Naive B cell (primary cell): ENCODE measurements at regions not wholly inside any gene's neighbourhood (a gene's known extent, or its start where the extent isn't known, plus 50 kb on each side); places are given as distances from the start of the nearest gene placed in this dataset.
"Not testable (repeated sequence)": the region's sequence is repeated elsewhere in the genome, so short reads cannot be mapped to it uniquely, and the experiment has no call there.

Experiments used
- ATAC-seq, 2 donors: fragments of 150-1000 bp; cut with Tn5 transposase; 2 replicates each; pipeline ENCODE4 v1.10.0; 2021; ENCODE audit warnings: low read depth in 2 of 2, mild to moderate bottlenecking in 2 of 2, moderate library complexity in 2 of 2
- DNase-seq: peaks from one replicate; pipeline ENCODE4 v3.0.0; 2022
- H3K27ac Mint-ChIP-seq, 6 donors: one replicate each; pipeline ENCODE4 v1.8.0; 2020 to 2022; ENCODE audit warnings: mild to moderate bottlenecking in 6 of 6, mixed read lengths in 6 of 6, moderate library complexity in 5 of 6, inconsistent platforms in 2 of 6
- H3K27me3 Mint-ChIP-seq, 3 donors: one replicate each; pipeline ENCODE4 v1.8.0; 2021 to 2022; ENCODE audit warnings: mixed read lengths in 3 of 3, mild to moderate bottlenecking in 1 of 3
- H3K36me3 Mint-ChIP-seq, 2 donors: one replicate each; pipeline ENCODE4 v1.8.0; 2020 to 2022; ENCODE audit warnings: mixed read lengths in 2 of 2, inconsistent platforms in 1 of 2, mild to moderate bottlenecking in 1 of 2
- H3K4me1 Mint-ChIP-seq, 3 donors: one replicate each; pipeline ENCODE4 v1.8.0; 2020 to 2022; ENCODE audit warnings: mixed read lengths in 3 of 3, inconsistent platforms in 1 of 3, mild to moderate bottlenecking in 1 of 3, moderate library complexity in 1 of 3
- H3K4me3 Mint-ChIP-seq, 8 donors: one replicate each; pipeline ENCODE4 v1.8.0; 2020 to 2022; ENCODE audit warnings: mild to moderate bottlenecking in 8 of 8, mixed read lengths in 8 of 8, moderate library complexity in 8 of 8, inconsistent platforms in 2 of 8
- H3K9me3 Mint-ChIP-seq, 7 donors: one replicate each; pipeline ENCODE4 v1.8.0; 2020 to 2022; ENCODE audit warnings: mixed read lengths in 7 of 7, mild to moderate bottlenecking in 5 of 7, inconsistent platforms in 2 of 7, moderate library complexity in 1 of 7

- not testable (repeated sequence) for ATAC-seq, H3K4me3 Mint-ChIP-seq, H3K9me3 Mint-ChIP-seq, H3K27me3 Mint-ChIP-seq, DNase-seq, H3K36me3 Mint-ChIP-seq
- Mint-ChIP-seq H3K27ac (peak overlapping the region in 1 of 6 donors; percentile 47), H3K4me1 (peaks cover 0 to 11% (median 7%) of the 10 kb centered on the region in 3 donors)
Measured at GRCh38 chr3:31101285-31101684, 206.8 kb upstream of the GADL1 start.

DNA sequence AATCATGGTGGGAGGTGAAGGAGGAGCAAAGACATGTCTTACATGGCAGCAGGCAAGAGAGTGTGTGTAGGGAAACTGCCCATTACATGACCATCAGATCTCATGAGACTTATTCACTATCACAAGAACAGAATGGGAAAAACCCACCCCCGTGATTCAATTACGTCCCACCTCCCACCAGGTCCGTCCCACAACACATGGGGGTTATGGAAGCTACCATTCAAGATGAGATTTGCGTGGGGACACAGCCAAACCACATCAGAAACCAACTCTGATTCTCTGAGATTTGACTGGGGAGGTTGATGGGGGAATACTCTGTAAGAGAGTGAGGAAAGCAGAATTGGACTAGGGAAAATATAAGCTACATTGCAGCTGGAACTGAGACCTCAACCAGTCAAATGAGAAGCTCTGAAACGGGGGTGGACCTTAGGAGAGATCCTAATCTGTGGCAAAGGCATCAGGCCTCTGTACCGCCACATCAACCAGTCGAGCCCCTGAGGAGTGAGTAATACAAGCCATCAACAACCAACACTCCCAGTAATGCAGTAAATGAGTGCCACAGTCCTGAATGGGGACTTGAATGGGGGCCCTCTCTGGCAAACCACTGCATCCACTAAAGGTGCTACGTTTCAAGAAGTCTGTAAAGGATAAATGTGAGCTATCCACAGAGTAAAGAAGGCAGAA lies 207.9 kb upstream of the GADL1 start:
- DNase-seq (no peak), ATAC-seq (no peak)
- peaks cover 0 to 3% (median 0%) of the 10 kb centered on the region in 7 donors for H3K9me3 Mint-ChIP-seq
- no peaks in the 10 kb centered on the region for H3K27me3 Mint-ChIP-seq
- no peak overlapping the region for H3K4me3 Mint-ChIP-seq
- peaks cover 0 to 2% (median under 1%) of the 10 kb centered on the region in 3 donors for H3K4me1 Mint-ChIP-seq
- no peaks in the 10 kb centered on the region for H3K36me3 Mint-ChIP-seq
- peak overlapping the region in 1 of 6 donors; percentile 12 for H3K27ac Mint-ChIP-seq

DNA sequence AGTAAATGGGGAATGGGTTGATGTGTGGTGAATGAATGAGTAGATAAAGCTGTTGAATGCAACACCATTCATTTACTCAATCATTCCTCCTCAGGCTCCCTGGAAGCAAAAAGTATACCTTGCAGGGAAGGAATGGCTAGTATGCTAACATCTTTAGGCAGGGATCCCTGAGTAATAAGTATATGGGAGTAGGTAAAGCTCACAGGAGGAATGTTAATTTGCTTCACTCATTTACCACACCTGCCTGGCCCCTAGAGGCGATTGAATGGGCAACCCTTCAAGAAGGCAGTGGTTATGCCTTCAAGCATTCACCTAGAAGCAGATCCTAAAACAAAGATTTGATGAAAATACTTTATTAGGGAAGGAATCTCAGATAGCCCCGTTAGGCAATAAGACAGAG lies 208.7 kb upstream of the GADL1 start:
- H3K36me3 Mint-ChIP-seq = no peaks in the 10 kb centered on the region
- H3K9me3 Mint-ChIP-seq = peaks cover 0 to 3% (median 0%) of the 10 kb centered on the region in 7 donors
- no peak overlapping the region for H3K27ac Mint-ChIP-seq
- H3K4me1 Mint-ChIP-seq = no peaks in the 10 kb centered on the region
- no peaks in the 10 kb centered on the region for H3K27me3 Mint-ChIP-seq
- no peak for DNase-seq
- no peak for ATAC-seq
- no peak overlapping the region for H3K4me3 Mint-ChIP-seq

DNA sequence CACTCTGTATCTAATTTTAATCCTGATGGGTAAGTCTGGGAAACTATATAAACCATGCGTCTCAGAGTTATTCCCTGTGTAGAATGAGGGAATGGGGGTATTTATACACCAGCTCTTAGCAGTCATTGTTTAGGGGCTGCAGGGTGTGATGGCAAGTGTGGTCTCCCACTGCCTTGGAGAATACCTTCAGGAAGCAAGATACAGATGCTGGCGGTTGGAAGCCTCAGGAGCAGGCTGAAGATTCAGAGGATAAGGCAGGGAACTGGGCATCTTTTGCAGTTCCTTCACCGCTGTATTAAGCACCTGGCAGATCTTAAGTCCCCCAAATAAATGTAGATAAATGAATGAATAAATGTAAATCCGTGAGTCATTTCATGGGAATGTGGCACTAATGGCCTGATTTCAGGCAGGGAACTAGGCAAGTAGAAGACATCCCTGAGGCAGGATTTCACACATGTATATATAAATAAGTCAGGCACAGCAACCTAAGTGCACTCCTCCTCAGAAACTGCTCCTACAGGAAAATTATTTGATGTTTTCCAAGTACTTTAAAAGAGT lies 209.2 kb upstream of the GADL1 start:
- H3K4me1 Mint-ChIP-seq = no peaks in the 10 kb centered on the region
- H3K36me3 Mint-ChIP-seq = no peaks in the 10 kb centered on the region
- peaks cover 0 to 3% (median 0%) of the 10 kb centered on the region in 7 donors for H3K9me3 Mint-ChIP-seq
- H3K27ac Mint-ChIP-seq = no peak overlapping the region
- no peak overlapping the region for H3K4me3 Mint-ChIP-seq
- ATAC-seq (no peak), DNase-seq (no peak)
- H3K27me3 Mint-ChIP-seq = no peaks in the 10 kb centered on the region

DNA sequence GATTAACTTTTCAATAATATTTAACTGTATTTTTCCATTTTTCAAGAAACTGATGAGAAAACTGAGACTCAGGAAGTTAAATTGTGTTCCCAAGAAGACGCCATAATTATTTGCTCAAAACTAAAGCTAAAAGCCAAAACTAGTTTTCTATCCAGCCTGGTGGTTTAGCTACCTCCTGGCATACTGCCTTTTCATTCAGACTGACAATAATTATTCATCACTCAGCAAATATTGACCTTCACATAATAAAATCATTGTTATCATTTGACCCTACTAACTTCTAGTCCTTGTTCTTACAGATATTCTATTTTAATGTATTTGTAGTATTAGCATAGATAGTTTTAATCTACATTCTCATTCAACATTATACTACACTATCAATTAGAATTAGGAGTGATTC lies 210.6 kb upstream of the GADL1 start:
- peaks cover 0 to 6% (median 0%) of the 10 kb centered on the region in 7 donors for H3K9me3 Mint-ChIP-seq
- DNase-seq (no peak), ATAC-seq (no peak)
- no peak overlapping the region for H3K27ac Mint-ChIP-seq
- no peaks in the 10 kb centered on the region for H3K36me3 Mint-ChIP-seq
- H3K4me3 Mint-ChIP-seq = no peak overlapping the region
- no peaks in the 10 kb centered on the region for H3K4me1 Mint-ChIP-seq
- no peaks in the 10 kb centered on the region for H3K27me3 Mint-ChIP-seq

- H3K27ac Mint-ChIP-seq = no peak overlapping the region
- H3K9me3 Mint-ChIP-seq = peaks cover 0 to 6% (median 0%) of the 10 kb centered on the region in 7 donors
- H3K27me3 Mint-ChIP-seq = no peaks in the 10 kb centered on the region
- ATAC-seq (no peak), DNase-seq (no peak)
- H3K4me1 Mint-ChIP-seq = no peaks in the 10 kb centered on the region
- no peaks in the 10 kb centered on the region for H3K36me3 Mint-ChIP-seq
- H3K4me3 Mint-ChIP-seq = no peak overlapping the region
Measured at GRCh38 chr3:31105438-31106077, 211.1 kb upstream of the GADL1 start.

GRCh38 chr3:31106204-31106603 lies 211.7 kb upstream of the GADL1 start:
- H3K9me3 Mint-ChIP-seq = peaks cover 0 to 6% (median 0%) of the 10 kb centered on the region in 7 donors
- no peaks in the 10 kb centered on the region for H3K4me1 Mint-ChIP-seq
- H3K36me3 Mint-ChIP-seq = no peaks in the 10 kb centered on the region
- no peaks in the 10 kb centered on the region for H3K27me3 Mint-ChIP-seq
- H3K4me3 Mint-ChIP-seq = no peak overlapping the region
- H3K27ac Mint-ChIP-seq = no peak overlapping the region
- ATAC-seq (no peak), DNase-seq (no peak)

- Mint-ChIP-seq H3K4me3 (no peak overlapping the region), H3K4me1 (no peaks in the 10 kb centered on the region), H3K36me3 (no peaks in the 10 kb centered on the region), H3K27me3 (no peaks in the 10 kb centered on the region), H3K9me3 (peaks cover 0 to 4% (median 0%) of the 10 kb centered on the region in 7 donors), H3K27ac (no peak overlapping the region)
- no peak for DNase-seq
- ATAC-seq = no peak
Measured at GRCh38 chr3:31106912-31107311, 212.5 kb upstream of the GADL1 start.

GRCh38 chr3:31114929-31115283 lies 220.4 kb upstream of the GADL1 start:
- peak overlapping the region in 1 of 8 donors; percentile 49 for H3K4me3 Mint-ChIP-seq
- no peak for ATAC-seq
- DNase-seq = no peak
- H3K27ac Mint-ChIP-seq = peak overlapping the region in 1 of 6 donors; percentile 16
- H3K9me3 Mint-ChIP-seq = peaks cover 5 to 27% (median 12%) of the 10 kb centered on the region in 7 donors
- H3K27me3 Mint-ChIP-seq = no peaks in the 10 kb centered on the region
- H3K4me1 Mint-ChIP-seq = no peaks in the 10 kb centered on the region
- no peaks in the 10 kb centered on the region for H3K36me3 Mint-ChIP-seq

GRCh38 chr3:31115531-31115930 lies 221.1 kb upstream of the GADL1 start:
- not testable (repeated sequence) for H3K4me1 Mint-ChIP-seq, ATAC-seq, H3K27ac Mint-ChIP-seq, H3K36me3 Mint-ChIP-seq, H3K27me3 Mint-ChIP-seq, H3K4me3 Mint-ChIP-seq, DNase-seq
- H3K9me3 Mint-ChIP-seq = peaks cover 5 to 27% (median 12%) of the 10 kb centered on the region in 7 donors

DNA sequence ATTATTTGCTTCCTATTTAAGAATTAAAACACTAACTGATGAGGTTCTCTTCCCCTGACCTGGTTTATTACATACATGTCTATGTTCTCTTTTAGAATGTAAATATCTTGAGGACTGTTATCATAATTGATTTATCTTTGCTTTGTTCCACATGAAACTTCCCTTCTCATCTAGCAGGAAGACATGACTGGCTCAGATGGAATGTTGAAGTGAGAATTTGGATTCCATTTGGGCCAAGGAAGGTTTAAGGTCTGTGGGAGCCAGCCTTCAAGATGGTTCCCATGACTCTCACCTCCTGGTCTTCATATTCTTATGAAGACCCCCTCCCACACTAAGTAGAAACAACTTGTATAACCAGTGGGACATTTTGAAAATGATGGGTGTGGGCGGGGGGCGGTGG lies 222.2 kb upstream of the GADL1 start:
- no peak for DNase-seq
- Mint-ChIP-seq H3K27ac (no peak overlapping the region), H3K4me3 (no peak overlapping the region), H3K36me3 (no peaks in the 10 kb centered on the region), H3K4me1 (no peaks in the 10 kb centered on the region), H3K27me3 (no peaks in the 10 kb centered on the region), H3K9me3 (peaks cover 5 to 27% (median 12%) of the 10 kb centered on the region in 7 donors)
- ATAC-seq = no peak

- no peak overlapping the region for H3K4me3 Mint-ChIP-seq
- H3K9me3 Mint-ChIP-seq = peaks cover 5 to 27% (median 12%) of the 10 kb centered on the region in 7 donors
- DNase-seq (no peak), ATAC-seq (no peak)
- H3K27ac Mint-ChIP-seq = no peak overlapping the region
- no peaks in the 10 kb centered on the region for H3K4me1 Mint-ChIP-seq
- no peaks in the 10 kb centered on the region for H3K36me3 Mint-ChIP-seq
- no peaks in the 10 kb centered on the region for H3K27me3 Mint-ChIP-seq
Measured at GRCh38 chr3:31117854-31118253, 223.4 kb upstream of the GADL1 start.

- Mint-ChIP-seq H3K4me1 (no peaks in the 10 kb centered on the region), H3K4me3 (no peak overlapping the region), H3K27ac (no peak overlapping the region), H3K27me3 (no peaks in the 10 kb centered on the region), H3K9me3 (peaks cover 4 to 26% (median 9%) of the 10 kb centered on the region in 7 donors), H3K36me3 (peaks cover 4 to 14% of the 10 kb centered on the region in 2 donors)
- DNase-seq (no peak), ATAC-seq (no peak)
Measured at GRCh38 chr3:31124373-31124772, 229.9 kb upstream of the GADL1 start.

DNA sequence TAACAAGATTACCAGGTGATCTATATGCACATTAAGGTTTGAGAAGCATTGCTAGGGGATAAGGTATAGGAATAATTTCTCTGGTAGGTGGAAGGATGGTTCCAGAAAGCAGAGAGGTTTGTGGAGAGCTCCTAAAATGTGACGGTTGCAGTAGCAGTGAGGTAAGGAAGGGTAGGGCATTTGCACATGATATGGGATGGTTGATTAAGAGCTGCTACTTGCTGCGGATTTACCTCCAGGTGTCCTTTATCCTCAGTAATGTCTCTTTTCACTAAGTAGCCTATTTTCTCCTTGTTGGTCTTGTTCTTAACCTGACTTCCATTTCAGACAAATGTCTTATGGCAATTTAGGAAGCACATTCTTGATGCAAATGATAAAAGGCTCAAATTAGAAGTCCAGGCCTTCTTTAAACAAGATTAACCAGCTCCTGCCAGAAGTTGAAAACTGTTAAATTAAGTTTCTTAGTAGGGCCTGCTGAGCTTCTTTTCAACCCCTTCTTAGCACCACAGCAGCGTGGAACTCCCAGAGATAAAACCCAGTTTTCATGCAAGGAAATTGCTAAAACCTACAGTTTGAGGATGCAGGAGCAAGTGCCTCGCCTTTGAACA lies 231.1 kb upstream of the GADL1 start:
- no peaks in the 10 kb centered on the region for H3K4me1 Mint-ChIP-seq
- no peak for ATAC-seq
- no peak overlapping the region for H3K4me3 Mint-ChIP-seq
- no peak overlapping the region for H3K27ac Mint-ChIP-seq
- H3K9me3 Mint-ChIP-seq = peaks cover 4 to 22% (median 9%) of the 10 kb centered on the region in 7 donors
- no peak for DNase-seq
- H3K36me3 Mint-ChIP-seq = peaks cover 4 to 14% of the 10 kb centered on the region in 2 donors
- H3K27me3 Mint-ChIP-seq = no peaks in the 10 kb centered on the region
